B cell (primary cell): ENCODE measurements at regions not wholly inside any gene's neighbourhood (a gene's known extent, or its start where the extent isn't known, plus 50 kb on each side); places are given as distances from the start of the nearest gene placed in this dataset.

Source experiments
- ATAC-seq: fragments of 200-7000 bp; cut with Tn5 transposase; one replicate; pipeline ENCODE4 v1.10.0; 2021; ENCODE audit warnings: low read depth, mild to moderate bottlenecking, moderate number of reproducible peaks, moderate library complexity
- CTCF ChIA-PET: fragments of 350-600 bp; sonication (Branson Sonifier 250); formaldehyde crosslinking; loops from one replicate; lab custom pipeline; 2021; ENCODE audit warnings: antibody characterized with exemption, inconsistent platforms; lab: Charles Lee
- POLR2A ChIA-PET: fragments of 350-600 bp; sonication (Branson Sonifier 250); formaldehyde crosslinking; loops from one replicate; lab custom pipeline; 2021; ENCODE audit warnings: antibody characterized with exemption; lab: Charles Lee
- DNase-seq: peaks from one replicate; pipeline ENCODE4 v3.0.0; 2013
- H2AFZ ChIP-seq: 2 replicates; pipeline ENCODE4 v1.6.1; 2012; ENCODE audit warnings: mild to moderate bottlenecking, low read depth, low read length; ENCODE audit not compliant: insufficient read depth, poor library complexity, severe bottlenecking
- H3K27ac ChIP-seq, 2 donors: 1 replicate in 1 of 2; 2 replicates in 1 of 2; pipeline ENCODE4 v1.5.1; 2012 to 2013; ENCODE audit warnings: low read length in 2 of 2, mild to moderate bottlenecking in 2 of 2, moderate library complexity in 1 of 2
- H3K27me3 ChIP-seq, 4 experiments: fragments of 200-600 bp in 1 of 4; sonication (generic) in 1 of 4; replicated peaks in 1 of 4; 1 replicate in 2 of 4; 2 replicates in 2 of 4; pipeline versions ENCODE4 v1.6.1 to v1.7.0; 2013 to 2016; ENCODE audit warnings: low read length in 3 of 4, mild to moderate bottlenecking in 2 of 4, mixed read lengths in 1 of 4, moderate library complexity in 1 of 4; ENCODE audit not compliant: insufficient read depth in 4 of 4, control insufficient read depth in 3 of 4; ENCODE audit errors: control extremely low read depth in 1 of 4
- H3K36me3 ChIP-seq, 2 experiments: replicated peaks in 1 of 2; 1 replicate in 1 of 2; 2 replicates in 1 of 2; pipeline versions ENCODE4 v1.6.1 to v1.7.1; 2013; ENCODE audit warnings: low read length in 1 of 2; ENCODE audit not compliant: insufficient read depth in 2 of 2, control insufficient read depth in 1 of 2; ENCODE audit errors: control extremely low read depth in 1 of 2, extremely low read depth in 1 of 2
- H3K4me1 ChIP-seq, 2 donors: fragments of 200-600 bp in 1 of 2; sonication (generic) in 1 of 2; 1 replicate in 1 of 2; 2 replicates in 1 of 2; pipeline versions ENCODE4 v1.5.1 to v1.6.1; 2013 to 2017; ENCODE audit warnings: low read length in 2 of 2; ENCODE audit not compliant: control insufficient read depth in 2 of 2, insufficient read depth in 2 of 2
- H3K4me2 ChIP-seq: replicated peaks from 2 replicates; pipeline ENCODE3; 2012; ENCODE audit warnings: mild to moderate bottlenecking, low read depth, low read length; ENCODE audit not compliant: poor library complexity, severe bottlenecking
- H3K4me3 ChIP-seq, 5 experiments: fragments of 200-600 bp in 1 of 5; sonication (generic) in 1 of 5; 1 replicate in 3 of 5; 2 replicates in 2 of 5; pipeline versions ENCODE4 v1.5.1 to v1.7.0; 2011 to 2016; ENCODE audit warnings: low read length in 4 of 5, mild to moderate bottlenecking in 4 of 5, low read depth in 2 of 5, control low read depth in 1 of 5, moderate library complexity in 1 of 5; ENCODE audit not compliant: insufficient read depth in 1 of 5; ENCODE audit errors: control extremely low read depth in 1 of 5, extremely low read depth in 1 of 5
- H3K79me2 ChIP-seq: fragments of 200-600 bp; sonication (generic); one replicate; pipeline ENCODE4 v1.6.0; 2016; ENCODE audit warnings: low read length; ENCODE audit not compliant: control insufficient read depth, insufficient read depth
- H3K9ac ChIP-seq: fragments of 200-600 bp; sonication (generic); 2 replicates; pipeline ENCODE4 v1.6.1; 2017; ENCODE audit warnings: mild to moderate bottlenecking, low read length, moderate library complexity
- H3K9me3 ChIP-seq, 3 donors: one replicate each; pipeline versions ENCODE4 v1.6.1 to v1.7.1; 2013; ENCODE audit warnings: low read length in 2 of 3; ENCODE audit not compliant: control insufficient read depth in 2 of 3, insufficient read depth in 1 of 3; ENCODE audit errors: control extremely low read depth in 1 of 3
- H4K20me1 ChIP-seq: 2 replicates; pipeline ENCODE4 v1.6.0; 2012; ENCODE audit warnings: mild to moderate bottlenecking, low read length; ENCODE audit not compliant: insufficient read depth, control insufficient read depth, poor library complexity, severe bottlenecking
- H3K27ac Mint-ChIP-seq: one replicate; pipeline ENCODE4 v1.8.0; 2021; ENCODE audit warnings: mixed read lengths
- H3K27me3 Mint-ChIP-seq: one replicate; pipeline ENCODE4 v1.8.0; 2021; ENCODE audit warnings: mixed read lengths
- H3K4me1 Mint-ChIP-seq: one replicate; pipeline ENCODE4 v1.8.0; 2021; ENCODE audit warnings: mixed read lengths
- H3K4me3 Mint-ChIP-seq: one replicate; pipeline ENCODE4 v1.8.0; 2021; ENCODE audit warnings: mixed read lengths
- H3K9me3 Mint-ChIP-seq: one replicate; pipeline ENCODE4 v1.8.0; 2022; ENCODE audit warnings: mixed read lengths; ENCODE audit not compliant: insufficient read depth
- CTCF ChIP-seq: fragments of 200-600 bp; IDR thresholded peaks from one replicate; pipeline ENCODE4 v1.8.0; 2022; ENCODE audit warnings: antibody characterized with exemption, mild to moderate bottlenecking
- EZH2 ChIP-seq: IDR thresholded peaks from 2 replicates; pipeline ENCODE4 v1.6.1; 2012; ENCODE audit warnings: borderline replicate concordance, low read depth, mild to moderate bottlenecking, moderate library complexity, low read length; ENCODE audit not compliant: insufficient read depth, poor library complexity, severe bottlenecking
- WGBS: methylation state at CpG from one replicate; pipeline ENCODE4 v1.1.5; 2013; ENCODE audit warnings: missing lambda C conversion rate; ENCODE audit not compliant: insufficient coverage; 5-methylcytosine and 5-hydroxymethylcytosine counted together
- intact Hi-C: fragments of 100-400 bp; cut with micrococcal nuclease; formaldehyde crosslinking; loops from one replicate; pipeline ENCODE4 v1.10.0; 2022

GRCh38 chr6:8246403-8246802 lies 144.1 kb upstream of the EEF1E1 start:
- DNase-seq (no peak), ATAC-seq (no peak)
- Histone ChIP-seq H2AFZ (no peak overlapping the region), H3K27me3 (peaks cover 0 to 4% (median 0%) of the 10 kb centered on the region in 4 experiments), H3K9me3 (no peaks in the 10 kb centered on the region), H3K79me2 (no peaks in the 10 kb centered on the region), H3K4me3 (no peak overlapping the region), H3K9ac (no peak overlapping the region), H4K20me1 (no peaks in the 10 kb centered on the region), H3K4me2 (no peak overlapping the region), H3K27ac (no peak overlapping the region), H3K4me1 (no peaks in the 10 kb centered on the region), H3K36me3 (no peaks in the 10 kb centered on the region)
- no CpG with 5 or more reads among the region's 2 CpGs for WGBS
- Mint-ChIP-seq H3K27me3 (peaks cover 26% of the 10 kb centered on the region), H3K27ac (no peak overlapping the region), H3K4me3 (no peak overlapping the region), H3K4me1 (no peaks in the 10 kb centered on the region), H3K9me3 (no peaks in the 10 kb centered on the region)
- ChIA-PET POLR2A (no interaction called here), CTCF (no interaction called here)
- TF ChIP-seq EZH2 (no peak), CTCF (no peak)
- intact Hi-C loops = no loop called here

- CTCF ChIA-PET = no interaction called here
- ATAC-seq (no peak), DNase-seq (no peak)
- no peak overlapping the region for H2AFZ ChIP-seq
- POLR2A ChIA-PET = no interaction called here
- H3K27ac Mint-ChIP-seq = no peak overlapping the region
- no peaks in the 10 kb centered on the region for H3K9me3 ChIP-seq
- no peaks in the 10 kb centered on the region for H3K9me3 Mint-ChIP-seq
- intact Hi-C loops = no loop called here
- H3K9ac ChIP-seq = no peak overlapping the region
- H3K27me3 Mint-ChIP-seq = peaks cover 26% of the 10 kb centered on the region
- H3K4me2 ChIP-seq = no peak overlapping the region
- H3K36me3 ChIP-seq = no peaks in the 10 kb centered on the region
- no peak overlapping the region for H3K27ac ChIP-seq
- TF ChIP-seq EZH2 (no peak), CTCF (no peak)
- H3K4me3 ChIP-seq = no peak overlapping the region
- H3K4me1 Mint-ChIP-seq = no peaks in the 10 kb centered on the region
- peaks cover 0 to 4% (median 0%) of the 10 kb centered on the region in 4 experiments for H3K27me3 ChIP-seq
- no peaks in the 10 kb centered on the region for H3K4me1 ChIP-seq
- WGBS = 76% methylated on average over 3 of the region's 6 CpGs
- no peaks in the 10 kb centered on the region for H3K79me2 ChIP-seq
- no peaks in the 10 kb centered on the region for H4K20me1 ChIP-seq
- H3K4me3 Mint-ChIP-seq = no peak overlapping the region
These were observed 143.4 kb upstream of the EEF1E1 start for GRCh38 chr6:8245726-8246125.
